H9 (cell line): ENCODE measurements at regions not wholly inside any gene's neighbourhood (a gene's known extent, or its start where the extent isn't known, plus 50 kb on each side); places are given as distances from the start of the nearest gene placed in this dataset.

Experiments
- DNase-seq: peaks from one replicate; pipeline ENCODE4 v3.0.0-alpha.2; 2017
- H2AFZ ChIP-seq: one replicate; pipeline ENCODE4 v1.6.1; 2013; ENCODE audit warnings: mild to moderate bottlenecking, low read length, control low read depth, moderate library complexity
- H2AK5ac ChIP-seq: 2 replicates; pipeline ENCODE4 v1.6.1; 2013; ENCODE audit warnings: low read length, control low read depth, mixed read lengths; ENCODE audit not compliant: insufficient read length
- H2BK120ac ChIP-seq: one replicate; pipeline ENCODE4 v1.6.1; 2013; ENCODE audit warnings: low read depth, mild to moderate bottlenecking, low read length, control low read depth, inconsistent platforms; ENCODE audit not compliant: poor library complexity, severe bottlenecking
- H2BK12ac ChIP-seq: 2 replicates; pipeline ENCODE4 v1.6.1; 2013; ENCODE audit warnings: low read length, control low read depth, mixed read lengths, low read depth; ENCODE audit not compliant: insufficient read length
- H2BK15ac ChIP-seq: 2 replicates; pipeline ENCODE4 v1.6.1; 2013; ENCODE audit warnings: low read depth, low read length, control low read depth
- H2BK20ac ChIP-seq: one replicate; pipeline ENCODE4 v1.6.1; 2013; ENCODE audit warnings: low read depth, mild to moderate bottlenecking, low read length, control low read depth, inconsistent platforms; ENCODE audit not compliant: poor library complexity, severe bottlenecking
- H2BK5ac ChIP-seq: 2 replicates; pipeline ENCODE4 v1.6.1; 2013; ENCODE audit warnings: low read length, control low read depth, mixed read lengths; ENCODE audit not compliant: insufficient read length
- H3K14ac ChIP-seq: 2 replicates; pipeline ENCODE4 v1.6.1; 2013; ENCODE audit warnings: low read length, control low read depth; ENCODE audit not compliant: insufficient read depth
- H3K18ac ChIP-seq: 2 replicates; pipeline ENCODE4 v1.6.1; 2013; ENCODE audit warnings: low read depth, mild to moderate bottlenecking, mixed read lengths, low read length, control low read depth; ENCODE audit not compliant: insufficient read length
- H3K23ac ChIP-seq: 2 replicates; pipeline ENCODE4 v1.6.1; 2013; ENCODE audit warnings: low read length, control low read depth, mixed read lengths, low read depth; ENCODE audit not compliant: insufficient read length
- H3K23me2 ChIP-seq: 2 replicates; pipeline ENCODE4 v1.6.1; 2013; ENCODE audit warnings: low read depth, mild to moderate bottlenecking, mixed read lengths, low read length, control low read depth; ENCODE audit not compliant: insufficient read length, poor library complexity, severe bottlenecking
- H3K27ac ChIP-seq: 2 replicates; pipeline ENCODE4 v1.5.1; 2013; ENCODE audit warnings: low read length, control low read depth, mixed read lengths, low read depth; ENCODE audit not compliant: insufficient read length
- H3K27me3 ChIP-seq: 2 replicates; pipeline ENCODE4 v1.6.1; 2013; ENCODE audit warnings: low read length, control low read depth, inconsistent platforms; ENCODE audit not compliant: insufficient read depth
- H3K4ac ChIP-seq: 2 replicates; pipeline ENCODE4 v1.6.1; 2013; ENCODE audit warnings: low read depth, mild to moderate bottlenecking, control low read depth, inconsistent platforms, low read length, moderate library complexity
- H3K4me1 ChIP-seq: 2 replicates; pipeline ENCODE4 v1.6.1; 2013; ENCODE audit warnings: low read length, control low read depth, inconsistent platforms; ENCODE audit not compliant: insufficient read depth
- H3K4me2 ChIP-seq: 2 replicates; pipeline ENCODE4 v1.6.1; 2013; ENCODE audit warnings: low read length, control low read depth, mixed read lengths; ENCODE audit not compliant: insufficient read length, insufficient read depth
- H3K56ac ChIP-seq: 2 replicates; pipeline ENCODE4 v1.6.1; 2013; ENCODE audit warnings: low read depth, mild to moderate bottlenecking, mixed read lengths, low read length, control low read depth; ENCODE audit not compliant: insufficient read length
- H3K79me1 ChIP-seq: 2 replicates; pipeline ENCODE4 v1.6.1; 2013; ENCODE audit warnings: low read depth, mild to moderate bottlenecking, moderate library complexity, low read length, control low read depth, inconsistent platforms; ENCODE audit not compliant: insufficient read depth, poor library complexity, severe bottlenecking
- H3K79me2 ChIP-seq: 2 replicates; pipeline ENCODE4 v1.6.1; 2013; ENCODE audit warnings: low read length, control low read depth, inconsistent platforms; ENCODE audit not compliant: insufficient read depth
- H3K9ac ChIP-seq: 2 replicates; pipeline ENCODE4 v1.6.1; 2013; ENCODE audit warnings: low read length, control low read depth, mixed read lengths; ENCODE audit not compliant: insufficient read length; ENCODE audit errors: extremely low read depth
- H3K9me3 ChIP-seq: one replicate; pipeline ENCODE4 v1.6.1; 2013; ENCODE audit warnings: low read depth, low read length, inconsistent platforms; ENCODE audit not compliant: control insufficient read depth
- H3T11ph ChIP-seq: one replicate; pipeline ENCODE4 v1.6.1; 2013; ENCODE audit warnings: mild to moderate bottlenecking, low read length, control low read depth, inconsistent platforms
- H4K20me1 ChIP-seq: one replicate; pipeline ENCODE4 v1.6.1; 2013; ENCODE audit not compliant: control insufficient read depth, insufficient read length, insufficient read depth
- H4K5ac ChIP-seq: 2 replicates; pipeline ENCODE4 v1.6.1; 2013; ENCODE audit warnings: low read depth, mild to moderate bottlenecking, mixed read lengths, low read length, control low read depth; ENCODE audit not compliant: insufficient read length
- H4K8ac ChIP-seq: replicated peaks from 2 replicates; pipeline ENCODE4 v1.6.1; 2013; ENCODE audit warnings: low read length, control low read depth, mixed read lengths, low read depth; ENCODE audit not compliant: insufficient read length
- H4K91ac ChIP-seq: 2 replicates; pipeline ENCODE4 v1.6.1; 2013; ENCODE audit warnings: low read depth, mild to moderate bottlenecking, moderate library complexity, mixed read lengths, low read length, control low read depth; ENCODE audit not compliant: insufficient read length
- H3K27ac Mint-ChIP-seq, 3 experiments: 2 replicates in 2 of 3; 3 replicates in 1 of 3; pipeline ENCODE4 v1.8.0; 2020 to 2021; ENCODE audit warnings: mixed read lengths in 3 of 3, mild to moderate bottlenecking in 1 of 3, moderate library complexity in 1 of 3
- H3K27me3 Mint-ChIP-seq: 2 replicates; pipeline ENCODE4 v1.8.0; 2021; ENCODE audit warnings: low read depth, mild to moderate bottlenecking, moderate library complexity, mixed read lengths
- H3K36me3 Mint-ChIP-seq, 3 experiments: 2 replicates in 2 of 3; 3 replicates in 1 of 3; pipeline ENCODE4 v1.8.0; 2020 to 2021; ENCODE audit warnings: low read depth in 3 of 3, mixed read lengths in 3 of 3; ENCODE audit not compliant: insufficient read depth in 1 of 3
- H3K4me1 Mint-ChIP-seq, 2 experiments: 2 replicates each; pipeline ENCODE4 v1.8.0; 2020; ENCODE audit warnings: mixed read lengths in 2 of 2
- H3K4me3 Mint-ChIP-seq, 2 experiments: 2 replicates in 1 of 2; 3 replicates in 1 of 2; pipeline ENCODE4 v1.8.0; 2020 to 2021; ENCODE audit warnings: mild to moderate bottlenecking in 2 of 2, mixed read lengths in 2 of 2, moderate library complexity in 1 of 2
- H3K9me3 Mint-ChIP-seq, 2 experiments: 2 replicates in 1 of 2; 3 replicates in 1 of 2; pipeline ENCODE4 v1.8.0; 2020; ENCODE audit warnings: mild to moderate bottlenecking in 2 of 2, mixed read lengths in 2 of 2, moderate library complexity in 1 of 2
- CTCF ChIP-seq: fragments of 200-600 bp; sonication (generic); conservative IDR thresholded peaks from 3 replicates; pipeline ENCODE4 v1.8.0; 2021; ENCODE audit warnings: antibody characterized with exemption, mild to moderate bottlenecking
- WGBS: extraction: QIAGEN DNeasy Blood & Tissue Kit; methylation state at CpG from one replicate; pipeline ENCODE4 v1.1.7; 2013; ENCODE audit warnings: missing lambda C conversion rate, low lambda C conversion rate, mixed read lengths; ENCODE audit not compliant: insufficient read length; ENCODE audit errors: extremely low coverage; 5-methylcytosine and 5-hydroxymethylcytosine counted together

GRCh38 chr20:7406671-7407070, 533.6 kb downstream of the HAO1 start:
- Histone ChIP-seq H2AK5ac (no peak overlapping the region), H3K4me2 (no peak overlapping the region), H2BK20ac (no peak overlapping the region), H2AFZ (no peak overlapping the region), H4K20me1 (no peaks in the 10 kb centered on the region), H3K23me2 (no peaks in the 10 kb centered on the region), H4K5ac (no peak overlapping the region), H3K18ac (no peak overlapping the region), H3K56ac (no peak overlapping the region), H3T11ph (no peak overlapping the region), H3K9ac (no peak overlapping the region), H3K23ac (no peak overlapping the region), H4K8ac (no peak overlapping the region), H2BK5ac (no peak overlapping the region), H3K79me2 (no peaks in the 10 kb centered on the region), H2BK120ac (no peak overlapping the region), H3K27ac (no peak overlapping the region), H2BK15ac (no peak overlapping the region), H3K14ac (no peak overlapping the region), H3K79me1 (no peaks in the 10 kb centered on the region), H4K91ac (no peak overlapping the region), H3K27me3 (no peaks in the 10 kb centered on the region), H2BK12ac (no peak overlapping the region), H3K9me3 (no peaks in the 10 kb centered on the region), H3K4ac (no peak overlapping the region), H3K4me1 (no peaks in the 10 kb centered on the region)
- Mint-ChIP-seq H3K36me3 (no peaks in the 10 kb centered on the region), H3K9me3 (no peaks in the 10 kb centered on the region), H3K4me3 (no peak overlapping the region), H3K4me1 (peaks cover 3% of the 10 kb centered on the region in 2 experiments), H3K27ac (no peak overlapping the region), H3K27me3 (peaks cover 1% of the 10 kb centered on the region; the same call in 1 of the 2 replicates)
- no CpG with 5 or more reads among the region's 1 CpG for WGBS
- TF ChIP-seq CTCF, result no peak
- no peak for DNase-seq
